ENCODE measurements at regions not wholly inside any gene's neighbourhood (a gene's known extent, or its start where the extent isn't known, plus 50 kb on each side); places are given as distances from the start of the nearest gene placed in this dataset.
"Not testable (repeated sequence)": the region's sequence is repeated elsewhere in the genome, so short reads cannot be mapped to it uniquely, and the experiment has no call there.

GRCh38 chr16:86844695-86845094 is 266.3 kb downstream of the FOXL1 start:
- DNase-seq, result no peak

- no peak for DNase-seq
Observed at GRCh38 chr16:86846136-86846535, 267.8 kb downstream of the FOXL1 start.

GRCh38 chr16:86848821-86849220 is 270.5 kb downstream of the FOXL1 start:
- DNase-seq, result no peak

GRCh38 chr16:86850670-86851069 is 272.3 kb downstream of the FOXL1 start:
- DNase-seq, result no peak

GRCh38 chr16:86852135-86852534 is 273.8 kb downstream of the FOXL1 start:
- DNase-seq, result no peak

DNA sequence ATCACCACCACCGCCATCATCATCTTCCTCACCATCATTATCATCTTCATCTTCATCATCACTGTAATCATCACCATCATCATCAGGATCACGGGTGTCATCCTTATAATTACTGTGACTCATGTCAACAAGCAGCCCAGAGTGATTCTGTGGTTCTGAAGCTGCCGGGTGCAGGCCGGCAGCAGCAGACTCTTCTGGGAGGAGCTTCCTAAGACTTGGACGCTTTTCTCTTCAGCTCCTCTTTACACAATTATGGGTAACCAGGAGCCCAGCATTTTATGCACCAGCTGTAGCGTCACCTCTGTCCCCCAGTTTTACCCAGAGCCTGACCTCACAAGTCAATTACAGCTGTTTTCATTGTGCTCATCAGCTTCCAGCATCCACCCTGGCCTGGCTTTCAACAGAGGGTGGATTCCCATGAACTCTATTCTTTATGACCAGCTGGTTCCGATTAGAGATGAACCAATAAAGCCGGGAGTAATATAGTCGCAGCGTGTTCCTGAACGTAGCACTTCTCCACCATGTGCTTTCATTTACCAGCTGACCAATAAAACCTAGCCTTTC is 275.8 kb downstream of the FOXL1 start:
- no peak for DNase-seq

DNA sequence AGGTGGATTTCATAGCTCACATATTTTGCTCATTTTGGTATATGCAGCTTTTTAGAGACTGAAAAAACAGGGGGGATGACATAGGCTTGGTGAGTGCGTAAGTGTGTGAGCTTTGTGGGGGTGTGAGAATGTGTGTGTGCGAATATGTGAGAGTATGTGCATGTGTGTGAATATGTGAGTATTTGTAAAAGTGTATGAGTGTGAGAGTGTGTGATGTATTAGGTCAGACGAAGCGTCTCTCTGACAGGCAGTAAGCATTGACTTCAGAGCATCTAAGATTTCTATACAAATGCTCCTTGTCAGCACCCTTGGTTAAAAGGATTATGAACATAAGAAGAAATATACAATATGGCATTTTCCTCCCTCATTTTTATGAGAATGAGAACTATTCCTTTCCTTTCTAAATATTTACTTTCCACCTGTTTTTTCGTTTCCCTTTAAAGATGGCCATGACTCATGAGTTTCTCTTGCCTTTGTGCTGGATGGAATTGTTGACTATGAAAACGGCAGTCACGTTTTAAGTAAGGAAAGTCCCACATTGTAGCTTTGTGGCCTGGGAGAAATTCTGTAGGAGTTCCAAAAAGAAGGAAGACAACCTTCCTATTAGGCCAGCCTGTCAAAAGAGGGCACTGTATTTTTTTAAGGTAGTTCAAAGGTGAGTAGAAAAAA is 276.4 kb downstream of the FOXL1 start:
- DNase-seq, result no peak

GRCh38 chr16:86856946-86857586 is 278.7 kb downstream of the FOXL1 start:
- no peak for DNase-seq

- no peak for DNase-seq
Observed at GRCh38 chr16:86857807-86858206, 279.5 kb downstream of the FOXL1 start.

DNA sequence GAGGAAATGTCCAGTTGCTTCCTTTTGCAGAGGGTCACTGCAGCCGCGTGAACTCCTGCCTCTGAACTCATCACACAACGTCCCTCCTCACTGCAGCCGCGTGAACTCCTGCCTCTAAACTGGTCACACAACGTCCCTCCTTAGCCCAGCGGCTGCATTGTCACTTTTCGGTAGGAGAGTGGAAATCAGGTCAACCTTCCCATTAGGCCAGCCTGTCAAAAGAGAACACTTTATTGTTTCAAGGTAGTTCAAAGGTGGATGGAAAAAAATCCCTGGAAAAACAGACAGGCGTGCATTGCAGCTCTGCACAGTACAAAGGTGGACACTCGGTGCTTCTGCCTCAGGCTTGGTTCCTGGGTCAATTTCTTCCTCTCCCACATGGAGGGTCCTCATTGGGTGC is 280.2 kb downstream of the FOXL1 start:
- no peak for DNase-seq

DNA sequence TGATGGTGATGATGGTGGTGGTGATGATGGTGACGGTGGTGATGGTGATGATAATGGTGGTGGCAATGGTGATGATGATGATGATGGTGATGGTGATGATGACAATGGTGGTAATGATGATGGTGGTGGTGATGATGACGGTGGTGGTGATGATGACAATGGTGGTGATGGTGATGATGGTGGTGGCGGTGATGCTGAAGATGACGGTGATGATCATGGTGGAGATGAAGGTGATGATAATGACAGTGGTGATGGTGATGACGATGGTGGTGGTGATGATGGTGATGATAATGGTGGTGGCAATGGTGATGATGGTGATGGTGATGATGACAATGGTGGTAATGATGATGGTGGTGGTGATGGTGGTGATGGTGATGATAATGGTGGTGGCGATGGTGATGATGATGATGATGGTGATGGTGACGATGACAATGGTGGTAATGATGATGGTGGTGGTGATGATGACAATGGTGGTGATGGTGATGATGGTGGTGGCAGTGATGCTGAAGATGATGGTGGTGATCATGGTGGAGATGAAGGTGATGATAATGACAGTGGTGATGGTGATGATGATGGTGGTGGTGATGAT is 283.0 kb downstream of the FOXL1 start:
- DNase-seq, result not testable (repeated sequence)

DNA sequence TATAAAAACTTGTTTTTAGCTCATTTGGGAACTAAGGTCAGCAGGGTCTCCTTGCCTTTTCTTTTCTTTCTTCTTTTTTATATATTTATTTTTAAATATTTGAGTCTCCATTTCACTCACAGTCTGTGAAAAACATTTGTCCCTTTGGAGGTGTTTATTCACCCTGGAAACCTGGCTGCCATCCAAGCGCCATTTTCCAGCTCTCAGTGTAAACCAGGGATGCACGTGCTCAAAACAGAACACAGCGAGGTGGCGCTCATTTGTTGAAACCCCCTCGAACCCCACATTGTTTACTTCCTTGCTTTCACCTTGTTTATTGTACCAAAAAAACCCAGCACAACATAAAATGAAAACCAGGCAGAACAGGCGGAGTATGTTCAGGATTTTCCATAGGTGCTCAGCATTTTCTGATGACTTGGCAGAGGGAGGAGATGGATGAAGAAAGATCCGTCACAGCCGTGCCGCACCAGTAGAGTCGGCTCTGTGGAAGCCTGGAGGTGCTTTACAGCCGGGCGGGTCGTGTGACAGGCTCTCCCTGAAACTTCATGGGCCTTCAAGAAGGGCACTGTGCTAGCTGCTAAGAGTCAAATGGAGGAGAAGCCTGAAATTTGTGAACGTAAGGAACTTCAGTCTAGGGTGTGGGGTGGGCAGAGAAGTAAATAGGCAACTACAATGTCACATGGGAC is 284.4 kb downstream of the FOXL1 start:
- no peak for DNase-seq

DNA sequence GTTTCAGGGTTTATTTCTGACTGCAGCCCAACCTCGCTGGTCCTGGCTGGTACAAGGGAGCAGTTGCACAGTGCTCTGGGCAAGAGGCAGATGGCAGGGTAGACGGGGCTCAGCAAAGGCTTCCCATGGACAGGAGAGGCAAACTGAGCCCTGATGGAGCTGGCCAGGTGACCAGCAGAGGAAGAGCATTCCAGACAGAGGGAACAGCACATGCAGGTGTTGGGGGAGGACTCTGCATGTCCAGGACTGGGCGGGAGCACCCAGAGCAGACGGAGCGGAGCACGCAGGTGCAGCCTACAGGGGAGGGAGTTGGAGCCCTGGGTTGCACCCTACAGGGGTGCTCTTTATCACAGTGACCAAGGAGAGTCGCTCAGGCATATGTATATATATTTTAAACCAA is 285.3 kb downstream of the FOXL1 start:
- DNase-seq, result no peak

GRCh38 chr16:86864586-86864985 is 286.2 kb downstream of the FOXL1 start:
- DNase-seq, result no peak

- no peak for DNase-seq
Observed at GRCh38 chr16:86865851-86866662, 287.7 kb downstream of the FOXL1 start.

GRCh38 chr16:86866986-86867722 is 288.8 kb downstream of the FOXL1 start:
- no peak for DNase-seq

DNA sequence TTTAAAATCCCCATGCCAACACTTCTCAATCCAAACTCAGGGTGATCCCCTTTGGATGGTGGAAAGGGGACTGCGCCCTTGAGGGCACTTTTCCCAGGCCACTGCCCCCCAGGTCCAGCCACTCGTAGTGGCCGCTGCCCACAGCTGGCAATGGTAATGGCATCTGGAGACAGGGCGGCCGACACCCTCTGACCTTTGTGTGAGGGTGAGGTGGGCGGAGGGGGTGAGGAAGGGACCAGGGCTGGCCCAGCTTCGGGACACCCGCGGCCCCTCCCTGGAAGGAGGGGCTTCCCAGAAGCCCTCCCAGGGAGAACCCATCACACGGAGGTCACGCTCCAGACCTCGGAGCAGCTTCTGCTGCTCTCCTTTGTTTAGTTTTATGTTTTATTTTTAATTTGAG is 289.7 kb downstream of the FOXL1 start:
- DNase-seq, result no peak

DNA sequence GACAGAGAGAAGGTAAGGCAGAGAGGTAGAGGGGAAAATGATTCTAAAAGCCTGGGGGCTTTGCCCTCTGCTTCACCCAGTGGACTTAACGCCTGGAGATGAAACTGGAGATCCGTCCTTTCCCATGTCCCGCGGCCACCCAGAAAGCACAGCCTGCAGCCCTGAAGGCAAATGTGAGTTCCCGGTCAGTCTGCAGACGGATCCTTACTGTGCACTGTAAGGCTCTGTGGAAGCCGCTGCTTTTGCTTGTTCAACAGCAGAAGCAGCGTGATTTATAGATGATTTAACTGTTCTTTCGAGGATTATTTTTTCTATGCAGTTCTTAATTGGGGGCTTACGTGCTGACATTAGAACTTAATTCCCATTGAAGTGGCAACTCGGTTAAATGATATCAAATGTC is 290.4 kb downstream of the FOXL1 start:
- DNase-seq, result no peak

- DNase-seq, result no peak
Observed at GRCh38 chr16:86869288-86870022, 291.1 kb downstream of the FOXL1 start.

GRCh38 chr16:86870380-86870779 is 292.0 kb downstream of the FOXL1 start:
- DNase-seq, result no peak

GRCh38 chr16:86872131-86872530 is 293.8 kb downstream of the FOXL1 start:
- no peak for DNase-seq

Measured in effector CD4-positive, alpha-beta T cell (primary cell).